ENCODE measurements at regions not wholly inside any gene's neighbourhood (a gene's known extent, or its start where the extent isn't known, plus 50 kb on each side); places are given as distances from the start of the nearest gene placed in this dataset.

DNA sequence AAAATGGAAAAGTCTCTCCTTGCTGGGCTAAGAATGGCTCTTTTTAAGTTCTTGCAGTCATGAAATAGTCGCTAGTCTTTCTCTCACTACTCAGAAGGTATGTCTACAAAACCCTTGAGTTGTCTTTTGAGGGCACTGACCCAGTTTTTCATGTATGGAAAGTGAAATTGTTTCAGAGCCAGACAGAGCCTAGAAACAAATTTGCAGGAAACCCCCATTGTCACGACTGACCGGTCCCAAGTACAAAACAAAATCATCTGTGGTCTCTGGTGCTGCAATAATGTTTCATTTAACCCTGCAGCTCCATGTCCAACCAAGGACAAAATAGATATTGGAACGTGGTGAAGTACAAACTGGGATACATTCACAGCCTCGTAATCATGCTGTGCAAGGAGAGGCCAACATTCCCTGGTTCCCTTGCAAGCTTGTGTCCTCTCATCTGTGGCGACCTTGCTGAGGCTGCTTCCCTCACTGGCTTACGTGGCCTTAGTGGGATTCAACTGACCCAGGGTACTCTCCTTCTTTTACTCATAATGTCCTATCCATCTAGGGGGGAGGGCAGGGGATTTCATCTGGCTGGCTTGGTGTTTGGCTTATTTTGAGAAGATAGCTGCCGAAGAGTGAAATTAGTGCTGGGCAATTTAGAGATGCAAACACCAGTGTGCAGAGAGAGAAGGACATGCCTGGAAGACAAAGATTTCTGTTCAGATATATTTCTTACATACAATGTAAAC is 172.5 kb downstream of the IPMK start:
- TF ChIP-seq TAF1 (IDR thresholded peaks at IDR 0.05; ENCODE audit: borderline replicate concordance, insufficient read depth, low read length): no peak
- TF ChIP-seq POLR2AphosphoS5 (IDR thresholded peaks at IDR 0.05; ENCODE audit: low read depth, low read length): no peak
- TF ChIP-seq FOXP2 (optimal IDR thresholded peaks at IDR 0.05; ENCODE audit: borderline replicate concordance, extremely low read depth, extremely low read length, insufficient read depth): no peak
- TF ChIP-seq SIN3A (IDR thresholded peaks at IDR 0.05; ENCODE audit: borderline replicate concordance, insufficient read depth, low read length): no peak
- TF ChIP-seq, protein P1, sequence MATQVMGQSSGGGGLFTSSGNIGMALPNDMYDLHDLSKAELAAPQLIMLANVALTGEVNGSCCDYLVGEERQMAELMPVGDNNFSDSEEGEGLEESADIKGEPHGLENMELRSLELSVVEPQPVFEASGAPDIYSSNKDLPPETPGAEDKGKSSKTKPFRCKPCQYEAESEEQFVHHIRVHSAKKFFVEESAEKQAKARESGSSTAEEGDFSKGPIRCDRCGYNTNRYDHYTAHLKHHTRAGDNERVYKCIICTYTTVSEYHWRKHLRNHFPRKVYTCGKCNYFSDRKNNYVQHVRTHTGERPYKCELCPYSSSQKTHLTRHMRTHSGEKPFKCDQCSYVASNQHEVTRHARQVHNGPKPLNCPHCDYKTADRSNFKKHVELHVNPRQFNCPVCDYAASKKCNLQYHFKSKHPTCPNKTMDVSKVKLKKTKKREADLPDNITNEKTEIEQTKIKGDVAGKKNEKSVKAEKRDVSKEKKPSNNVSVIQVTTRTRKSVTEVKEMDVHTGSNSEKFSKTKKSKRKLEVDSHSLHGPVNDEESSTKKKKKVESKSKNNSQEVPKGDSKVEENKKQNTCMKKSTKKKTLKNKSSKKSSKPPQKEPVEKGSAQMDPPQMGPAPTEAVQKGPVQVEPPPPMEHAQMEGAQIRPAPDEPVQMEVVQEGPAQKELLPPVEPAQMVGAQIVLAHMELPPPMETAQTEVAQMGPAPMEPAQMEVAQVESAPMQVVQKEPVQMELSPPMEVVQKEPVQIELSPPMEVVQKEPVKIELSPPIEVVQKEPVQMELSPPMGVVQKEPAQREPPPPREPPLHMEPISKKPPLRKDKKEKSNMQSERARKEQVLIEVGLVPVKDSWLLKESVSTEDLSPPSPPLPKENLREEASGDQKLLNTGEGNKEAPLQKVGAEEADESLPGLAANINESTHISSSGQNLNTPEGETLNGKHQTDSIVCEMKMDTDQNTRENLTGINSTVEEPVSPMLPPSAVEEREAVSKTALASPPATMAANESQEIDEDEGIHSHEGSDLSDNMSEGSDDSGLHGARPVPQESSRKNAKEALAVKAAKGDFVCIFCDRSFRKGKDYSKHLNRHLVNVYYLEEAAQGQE (IDR thresholded peaks at IDR 0.05; ENCODE audit: insufficient read depth in 1 of 2, low read depth in 2 of 2, low read length in 2 of 2): no peak

DNA sequence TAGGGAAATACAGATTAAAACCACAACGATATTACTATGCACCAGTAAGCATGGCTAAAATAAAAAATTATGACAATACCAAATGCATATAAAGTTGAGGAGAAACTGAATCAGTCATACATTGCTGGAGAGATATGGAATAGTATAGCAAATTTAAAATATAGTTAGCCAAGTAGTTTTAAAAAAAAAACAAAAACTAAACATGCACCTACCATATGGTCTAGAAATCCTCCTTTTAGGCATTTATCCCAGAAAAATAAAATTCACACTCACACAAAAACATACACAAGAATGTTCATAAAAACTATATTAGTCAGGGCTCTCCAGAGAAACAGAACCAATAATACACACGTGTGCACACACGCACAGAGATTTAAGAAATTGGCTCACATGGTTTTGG is 175.8 kb downstream of the IPMK start:
- no peak for TF ChIP-seq FOXP2 (optimal IDR thresholded peaks at IDR 0.05; ENCODE audit: borderline replicate concordance, extremely low read depth, extremely low read length, insufficient read depth)
- no peak for TF ChIP-seq SIN3A (IDR thresholded peaks at IDR 0.05; ENCODE audit: borderline replicate concordance, insufficient read depth, low read length)
- TF ChIP-seq, protein P1 (IDR thresholded peaks at IDR 0.05; ENCODE audit: insufficient read depth in 1 of 2, low read depth in 2 of 2, low read length in 2 of 2): no peak
- TF ChIP-seq POLR2AphosphoS5 (IDR thresholded peaks at IDR 0.05; ENCODE audit: low read depth, low read length): no peak
- TF ChIP-seq TAF1 (IDR thresholded peaks at IDR 0.05; ENCODE audit: borderline replicate concordance, insufficient read depth, low read length): no peak

DNA sequence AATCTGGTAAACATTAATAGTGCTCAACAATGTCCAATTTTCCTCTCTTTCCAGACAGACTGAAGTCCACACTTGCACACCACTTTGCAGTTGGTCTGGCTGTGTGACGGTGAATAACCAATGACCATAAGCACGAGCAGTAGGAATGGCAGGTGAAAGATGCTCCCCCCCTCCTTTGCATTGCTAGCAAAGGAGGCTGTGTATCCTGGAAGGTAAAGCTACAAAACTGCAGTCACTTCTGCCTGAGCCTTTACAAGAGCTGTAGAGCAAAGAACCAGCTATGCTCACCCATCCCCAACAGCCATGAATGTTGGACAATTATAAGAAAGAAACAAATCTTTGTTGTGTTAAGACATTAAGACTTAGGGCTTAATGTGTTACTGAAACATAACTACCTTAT is 178.0 kb downstream of the IPMK start:
- TF ChIP-seq POLR2AphosphoS5 (IDR thresholded peaks at IDR 0.05; ENCODE audit: low read depth, low read length) (no peak), SIN3A (IDR thresholded peaks at IDR 0.05; ENCODE audit: borderline replicate concordance, insufficient read depth, low read length) (no peak), TAF1 (IDR thresholded peaks at IDR 0.05; ENCODE audit: borderline replicate concordance, insufficient read depth, low read length) (no peak), FOXP2 (optimal IDR thresholded peaks at IDR 0.05; ENCODE audit: borderline replicate concordance, extremely low read depth, extremely low read length, insufficient read depth) (no peak)
- TF ChIP-seq, protein P1 (IDR thresholded peaks at IDR 0.05; ENCODE audit: insufficient read depth in 1 of 2, low read depth in 2 of 2, low read length in 2 of 2): no peak

DNA sequence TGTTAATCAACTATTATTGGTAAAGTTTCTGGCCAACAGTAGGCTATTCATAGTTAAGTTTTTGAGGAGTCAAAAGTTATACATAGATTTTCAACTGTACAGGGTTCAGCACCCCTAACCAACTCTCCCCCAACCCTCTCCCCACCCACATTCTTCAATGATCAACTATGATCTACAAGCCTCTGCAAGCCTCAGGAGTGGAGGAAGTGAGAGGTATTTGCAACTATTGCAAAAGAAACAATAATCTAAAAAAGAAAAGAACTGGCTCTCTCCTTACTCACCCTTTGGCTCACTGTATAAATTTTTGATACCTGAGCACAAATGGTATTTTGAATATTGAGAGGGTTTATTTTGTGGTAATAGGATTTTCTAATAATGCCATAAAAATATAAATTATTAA is 179.8 kb downstream of the IPMK start:
- no peak for TF ChIP-seq POLR2AphosphoS5 (IDR thresholded peaks at IDR 0.05; ENCODE audit: low read depth, low read length)
- TF ChIP-seq, protein P1 (IDR thresholded peaks at IDR 0.05; ENCODE audit: insufficient read depth in 1 of 2, low read depth in 2 of 2, low read length in 2 of 2): no peak
- no peak for TF ChIP-seq TAF1 (IDR thresholded peaks at IDR 0.05; ENCODE audit: borderline replicate concordance, insufficient read depth, low read length)
- no peak for TF ChIP-seq SIN3A (IDR thresholded peaks at IDR 0.05; ENCODE audit: borderline replicate concordance, insufficient read depth, low read length)
- TF ChIP-seq FOXP2 (optimal IDR thresholded peaks at IDR 0.05; ENCODE audit: borderline replicate concordance, extremely low read depth, extremely low read length, insufficient read depth): no peak

Data from PFSK-1 (cell line).